Caco-2 (cell line): ENCODE measurements at regions not wholly inside any gene's neighbourhood (a gene's known extent, or its start where the extent isn't known, plus 50 kb on each side); places are given as distances from the start of the nearest gene placed in this dataset.

Source experiments
- BruUV-seq: library from RNA; stranded (reverse); fragments of 400-500 nt; replicated peaks from 2 replicates; lab custom pipeline; 2021; lab: Mats Ljungman, UMichigan
- CTCF ChIA-PET: fragments of 300-600 bp; sonication (Branson Sonifier 250); formaldehyde crosslinking; loops from one replicate; lab custom pipeline; 2022; ENCODE audit warnings: antibody characterized with exemption; lab: Charles Lee
- POLR2A ChIA-PET: fragments of 300-600 bp; sonication (Branson Sonifier 250); formaldehyde crosslinking; loops from one replicate; lab custom pipeline; 2022; ENCODE audit warnings: antibody characterized with exemption; lab: Charles Lee
- DNase-seq, 2 experiments: peaks; one replicate each; pipeline versions ENCODE4 v3.0.0 to v3.0.0-alpha.2; 2020 to 2022
- H3K27me3 ChIP-seq: replicated peaks from 2 replicates; pipeline ENCODE4 v1.6.0; 2011; ENCODE audit warnings: low read length; ENCODE audit not compliant: control insufficient read depth, insufficient read depth
- H3K36me3 ChIP-seq: 2 replicates; pipeline ENCODE4 v1.5.1; 2011; ENCODE audit warnings: low read length; ENCODE audit not compliant: control insufficient read depth, insufficient read depth
- H3K4me1 ChIP-seq: fragments of 250-450 bp; sonication (Bioruptor Pico); 2 replicates; pipeline ENCODE4 v1.5.1; 2020; ENCODE audit warnings: mild to moderate bottlenecking
- H3K4me3 ChIP-seq: 2 replicates; pipeline ENCODE4 v1.5.1; 2011; ENCODE audit warnings: low read depth, mild to moderate bottlenecking, control low read depth, low read length
- H3K9me3 ChIP-seq: fragments of 250-450 bp; sonication (Bioruptor Pico); 2 replicates; pipeline ENCODE4 v1.5.1; 2020; ENCODE audit warnings: mild to moderate bottlenecking, moderate library complexity
- H3K27ac Mint-ChIP-seq: one replicate; pipeline ENCODE4 v1.8.0; 2022; ENCODE audit warnings: mixed read lengths; ENCODE audit not compliant: unreplicated experiment
- H3K27me3 Mint-ChIP-seq: one replicate; pipeline ENCODE4 v1.8.0; 2022; ENCODE audit warnings: mixed read lengths; ENCODE audit not compliant: insufficient read depth, unreplicated experiment
- H3K36me3 Mint-ChIP-seq: one replicate; pipeline ENCODE4 v1.8.0; 2022; ENCODE audit warnings: mild to moderate bottlenecking, mixed read lengths; ENCODE audit not compliant: insufficient read depth, unreplicated experiment
- H3K4me1 Mint-ChIP-seq: one replicate; pipeline ENCODE4 v1.8.0; 2022; ENCODE audit warnings: low read depth, mixed read lengths; ENCODE audit not compliant: unreplicated experiment
- H3K4me3 Mint-ChIP-seq: one replicate; pipeline ENCODE4 v1.8.0; 2022; ENCODE audit warnings: mild to moderate bottlenecking, moderate library complexity, mixed read lengths; ENCODE audit not compliant: unreplicated experiment
- H3K9me3 Mint-ChIP-seq: one replicate; pipeline ENCODE4 v1.8.0; 2022; ENCODE audit warnings: mixed read lengths; ENCODE audit not compliant: unreplicated experiment
- CTCF ChIP-seq, 2 experiments: fragments of 200-600 bp in 1 of 2; IDR thresholded peaks; 1 replicate in 1 of 2; 2 replicates in 1 of 2; pipeline versions ENCODE4 v1.5.1 to v1.8.0; 2011 to 2022; ENCODE audit warnings: antibody characterized with exemption in 1 of 2, control low read depth in 1 of 2, inconsistent platforms in 1 of 2, low read depth in 1 of 2, low read length in 1 of 2, mild to moderate bottlenecking in 1 of 2, moderate library complexity in 1 of 2; ENCODE audit not compliant: insufficient read depth in 1 of 2, severe bottlenecking in 1 of 2, unreplicated experiment in 1 of 2
- intact Hi-C: fragments of 100-400 bp; cut with micrococcal nuclease; formaldehyde crosslinking; loops from one replicate; pipeline ENCODE4 v1.10.0; 2022; ENCODE audit not compliant: unreplicated experiment

GRCh38 chr10:3452683-3453361 lies 280.2 kb upstream of the PITRM1 start:
- Mint-ChIP-seq H3K27me3 (peaks cover 12% of the 10 kb centered on the region), H3K36me3 (no peaks in the 10 kb centered on the region), H3K4me3 (no peak overlapping the region), H3K4me1 (no peaks in the 10 kb centered on the region), H3K9me3 (peaks cover 4% of the 10 kb centered on the region), H3K27ac (no peak overlapping the region)
- no TSS peak for BruUV-seq
- POLR2A ChIA-PET = no interaction called here
- no peak for DNase-seq
- CTCF ChIA-PET = no interaction called here
- Histone ChIP-seq H3K27me3 (no peaks in the 10 kb centered on the region), H3K9me3 (no peaks in the 10 kb centered on the region), H3K4me1 (peaks cover 9% of the 10 kb centered on the region; the same call in 1 of the 2 replicates), H3K4me3 (no peak overlapping the region), H3K36me3 (no peaks in the 10 kb centered on the region)
- intact Hi-C loops = no loop called here
- no peak for TF ChIP-seq CTCF (IDR thresholded peaks at IDR 0.05; ENCODE audit: insufficient read depth in 1 of 2, low read depth in 1 of 2, low read length in 1 of 2, severe bottlenecking in 1 of 2, unreplicated experiment in 1 of 2)

- POLR2A ChIA-PET = no interaction called here
- Mint-ChIP-seq H3K27me3 (peaks cover 12% of the 10 kb centered on the region), H3K9me3 (no peaks in the 10 kb centered on the region), H3K4me3 (no peak overlapping the region), H3K27ac (no peak overlapping the region), H3K36me3 (no peaks in the 10 kb centered on the region), H3K4me1 (no peaks in the 10 kb centered on the region)
- intact Hi-C loops = no loop called here
- no peak for DNase-seq
- Histone ChIP-seq H3K36me3 (no peaks in the 10 kb centered on the region), H3K27me3 (no peaks in the 10 kb centered on the region), H3K4me1 (peaks cover 9% of the 10 kb centered on the region; the same call in 1 of the 2 replicates), H3K9me3 (no peaks in the 10 kb centered on the region), H3K4me3 (no peak overlapping the region)
- TF ChIP-seq CTCF (IDR thresholded peaks at IDR 0.05; ENCODE audit: insufficient read depth in 1 of 2, low read depth in 1 of 2, low read length in 1 of 2, severe bottlenecking in 1 of 2, unreplicated experiment in 1 of 2) = peak in 1 of 2 experiments; percentile 17
- CTCF ChIA-PET = no interaction called here
- no TSS peak for BruUV-seq
Observed at GRCh38 chr10:3452173-3452626, 279.6 kb upstream of the PITRM1 start.

- POLR2A ChIA-PET = no interaction called here
- H3K9me3 Mint-ChIP-seq = no peaks in the 10 kb centered on the region
Observed at GRCh38 chr10:3451516-3452172, 279.1 kb upstream of the PITRM1 start.

More at GRCh38 chr10:3451516-3452172, 279.1 kb upstream of the PITRM1 start:
- Mint-ChIP-seq H3K27me3 (peaks cover 12% of the 10 kb centered on the region), H3K36me3 (no peaks in the 10 kb centered on the region), H3K4me1 (no peaks in the 10 kb centered on the region), H3K27ac (no peak overlapping the region), H3K4me3 (no peak overlapping the region)
- Histone ChIP-seq H3K4me1 (peaks cover 9% of the 10 kb centered on the region; the same call in 1 of the 2 replicates), H3K9me3 (no peaks in the 10 kb centered on the region), H3K27me3 (no peaks in the 10 kb centered on the region), H3K36me3 (no peaks in the 10 kb centered on the region), H3K4me3 (no peak overlapping the region)
- BruUV-seq = no TSS peak
- intact Hi-C loops = no loop called here
- TF ChIP-seq CTCF (IDR thresholded peaks at IDR 0.05; ENCODE audit: insufficient read depth in 1 of 2, low read depth in 1 of 2, low read length in 1 of 2, severe bottlenecking in 1 of 2, unreplicated experiment in 1 of 2) = no peak
- no peak for DNase-seq
- CTCF ChIA-PET = no interaction called here
